Hepatocyte (in vitro differentiated cells): ENCODE measurements at regions not wholly inside any gene's neighbourhood (a gene's known extent, or its start where the extent isn't known, plus 50 kb on each side); places are given as distances from the start of the nearest gene placed in this dataset.

Experiments used
- DNase-seq: peaks from one replicate; pipeline ENCODE4 v3.0.0-alpha.2; 2016; ENCODE audit warnings: low spot score
- H2AFZ ChIP-seq: fragments of 200-600 bp; sonication (generic); 2 replicates; pipeline ENCODE4 v1.6.0; 2016; ENCODE audit warnings: antibody characterized with exemption, mild to moderate bottlenecking
- H3K27ac ChIP-seq: fragments of 200-600 bp; sonication (generic); 2 replicates; pipeline ENCODE4 v1.5.1; 2016; ENCODE audit warnings: mild to moderate bottlenecking
- H3K27me3 ChIP-seq: fragments of 200-600 bp; sonication (generic); 2 replicates; pipeline ENCODE4 v1.6.1; 2016
- H3K36me3 ChIP-seq: fragments of 200-600 bp; sonication (generic); replicated peaks from 2 replicates; pipeline ENCODE4 v1.5.1; 2016; ENCODE audit warnings: low read depth; ENCODE audit not compliant: insufficient read depth
- H3K4me1 ChIP-seq: fragments of 200-600 bp; sonication (generic); 2 replicates; pipeline ENCODE4 v1.5.1; 2016; ENCODE audit warnings: mild to moderate bottlenecking, moderate library complexity; ENCODE audit not compliant: insufficient read depth
- H3K4me2 ChIP-seq: fragments of 200-600 bp; sonication (generic); 2 replicates; pipeline ENCODE4 v1.6.0; 2016
- H3K4me3 ChIP-seq: fragments of 200-600 bp; sonication (generic); 2 replicates; pipeline ENCODE4 v1.5.1; 2016; ENCODE audit warnings: mild to moderate bottlenecking
- H3K79me2 ChIP-seq: fragments of 200-600 bp; sonication (generic); 2 replicates; pipeline ENCODE4 v1.6.0; 2017; ENCODE audit warnings: mild to moderate bottlenecking
- H3K9me2 ChIP-seq: fragments of 200-600 bp; sonication (generic); replicated peaks from 2 replicates; pipeline ENCODE4 v1.6.0; 2017; ENCODE audit warnings: mild to moderate bottlenecking; ENCODE audit not compliant: insufficient read depth
- H3K9me3 ChIP-seq: fragments of 200-600 bp; sonication (generic); 2 replicates; pipeline ENCODE4 v1.5.1; 2016; ENCODE audit warnings: low read depth, mild to moderate bottlenecking
- H4K20me1 ChIP-seq: fragments of 200-600 bp; sonication (generic); 2 replicates; pipeline ENCODE4 v1.6.0; 2016; ENCODE audit warnings: mild to moderate bottlenecking; ENCODE audit not compliant: insufficient read depth, poor library complexity, severe bottlenecking
- EZH2 ChIP-seq: fragments of 200-600 bp; sonication (generic); IDR thresholded peaks from 2 replicates; pipeline ENCODE4 v1.6.1; 2016; ENCODE audit warnings: antibody characterized with exemption, mild to moderate bottlenecking, borderline replicate concordance
- EZH2phosphoT487 ChIP-seq: fragments of 200-600 bp; sonication (generic); IDR thresholded peaks from one replicate; pipeline ENCODE4 v1.6.1; 2018; ENCODE audit warnings: antibody characterized with exemption, mild to moderate bottlenecking, low read depth, moderate library complexity; ENCODE audit not compliant: unreplicated experiment, severe bottlenecking
- WGBS: methylation state at CpG from one replicate; pipeline ENCODE4 v1.1.6; 2016; ENCODE audit warnings: low lambda C conversion rate; ENCODE audit errors: missing lambda C conversion rate; 5-methylcytosine and 5-hydroxymethylcytosine counted together
- TF ChIP-seq, protein P1 (sequence below): fragments of 200-600 bp; sonication (generic); IDR thresholded peaks from 2 replicates; pipeline ENCODE4 v1.5.1; 2016; ENCODE audit warnings: antibody characterized with exemption, mild to moderate bottlenecking; ENCODE audit not compliant: poor library complexity

DNA sequence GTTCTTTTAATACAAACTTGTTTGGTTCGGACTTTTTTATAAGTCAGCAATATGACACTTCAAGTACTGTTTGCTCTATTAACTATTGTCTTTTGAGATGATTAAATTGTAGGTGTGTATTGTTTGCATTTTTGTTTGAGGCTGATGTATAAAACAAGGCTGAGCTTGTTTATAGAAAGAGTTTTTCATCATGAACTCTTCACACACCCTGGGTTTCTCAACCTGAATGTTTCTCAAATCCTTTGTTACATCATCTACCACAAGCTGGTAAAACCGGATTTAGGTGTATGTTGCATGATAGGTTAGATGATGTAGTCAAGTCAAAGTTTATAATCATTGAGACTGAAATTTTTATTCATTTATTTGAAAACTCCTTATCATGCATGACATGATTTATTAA is 335.2 kb upstream of the LRATD1 start:
- no peaks in the 10 kb centered on the region for H3K9me3 ChIP-seq
- no peak overlapping the region for H2AFZ ChIP-seq
- WGBS: 90% methylated on average over 2 of the region's 2 CpGs
- no peaks in the 10 kb centered on the region for H3K9me2 ChIP-seq
- H3K4me3 ChIP-seq: no peak overlapping the region
- H3K36me3 ChIP-seq: no peaks in the 10 kb centered on the region
- H3K27ac ChIP-seq: no peak overlapping the region
- H3K4me1 ChIP-seq: no peaks in the 10 kb centered on the region
- no peak for TF ChIP-seq EZH2
- no peak for TF ChIP-seq EZH2phosphoT487
- TF ChIP-seq, protein P1, sequence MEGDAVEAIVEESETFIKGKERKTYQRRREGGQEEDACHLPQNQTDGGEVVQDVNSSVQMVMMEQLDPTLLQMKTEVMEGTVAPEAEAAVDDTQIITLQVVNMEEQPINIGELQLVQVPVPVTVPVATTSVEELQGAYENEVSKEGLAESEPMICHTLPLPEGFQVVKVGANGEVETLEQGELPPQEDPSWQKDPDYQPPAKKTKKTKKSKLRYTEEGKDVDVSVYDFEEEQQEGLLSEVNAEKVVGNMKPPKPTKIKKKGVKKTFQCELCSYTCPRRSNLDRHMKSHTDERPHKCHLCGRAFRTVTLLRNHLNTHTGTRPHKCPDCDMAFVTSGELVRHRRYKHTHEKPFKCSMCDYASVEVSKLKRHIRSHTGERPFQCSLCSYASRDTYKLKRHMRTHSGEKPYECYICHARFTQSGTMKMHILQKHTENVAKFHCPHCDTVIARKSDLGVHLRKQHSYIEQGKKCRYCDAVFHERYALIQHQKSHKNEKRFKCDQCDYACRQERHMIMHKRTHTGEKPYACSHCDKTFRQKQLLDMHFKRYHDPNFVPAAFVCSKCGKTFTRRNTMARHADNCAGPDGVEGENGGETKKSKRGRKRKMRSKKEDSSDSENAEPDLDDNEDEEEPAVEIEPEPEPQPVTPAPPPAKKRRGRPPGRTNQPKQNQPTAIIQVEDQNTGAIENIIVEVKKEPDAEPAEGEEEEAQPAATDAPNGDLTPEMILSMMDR: no peak
- no peaks in the 10 kb centered on the region for H3K27me3 ChIP-seq
- no peak for DNase-seq
- no peaks in the 10 kb centered on the region for H4K20me1 ChIP-seq
- H3K79me2 ChIP-seq: no peaks in the 10 kb centered on the region
- H3K4me2 ChIP-seq: no peak overlapping the region

DNA sequence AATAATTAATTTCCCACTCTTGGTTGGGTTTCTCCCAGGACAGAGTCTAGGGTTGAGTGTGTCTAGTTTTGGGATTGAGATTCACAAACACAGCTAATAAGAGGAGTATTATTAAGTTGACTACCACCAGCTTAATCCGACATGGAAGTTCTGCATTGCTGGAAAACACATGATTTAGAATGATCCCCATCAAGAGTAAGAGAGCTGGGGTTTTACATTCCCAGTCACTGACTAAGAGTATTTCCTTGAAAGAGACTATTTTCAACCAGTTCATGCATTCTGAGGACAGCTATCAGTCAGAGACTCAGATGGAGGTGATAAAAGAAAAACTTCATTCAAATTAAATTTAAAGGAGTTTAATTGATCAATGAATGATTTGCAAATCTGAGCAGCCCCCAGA is 334.6 kb upstream of the LRATD1 start:
- no peak overlapping the region for H3K27ac ChIP-seq
- H3K4me3 ChIP-seq: no peak overlapping the region
- WGBS: 63% methylated on average over 1 of the region's 1 CpG

DNA sequence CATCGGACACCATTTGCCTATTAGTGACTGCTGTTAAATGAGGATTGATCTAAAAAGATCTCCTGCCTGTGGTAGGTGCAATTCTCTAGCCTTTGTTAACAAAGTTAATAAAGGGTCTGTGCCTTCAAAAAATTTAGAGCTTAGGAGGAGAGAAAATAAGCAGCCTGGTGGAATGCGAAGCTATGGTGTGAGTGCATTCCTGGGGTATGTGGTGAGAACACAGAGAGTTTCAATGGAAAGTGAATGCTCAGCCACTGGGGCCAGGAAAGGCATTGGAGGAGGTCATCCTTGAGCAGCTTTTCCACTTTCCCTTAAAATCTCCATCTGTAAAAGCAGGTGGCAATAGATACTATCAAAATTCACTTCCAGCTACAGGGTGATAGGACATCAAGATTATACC is 331.2 kb upstream of the LRATD1 start:
- Histone ChIP-seq H4K20me1 (no peaks in the 10 kb centered on the region), H3K4me3 (no peak overlapping the region), H3K27ac (no peak overlapping the region), H3K9me2 (no peaks in the 10 kb centered on the region), H2AFZ (no peak overlapping the region), H3K27me3 (no peaks in the 10 kb centered on the region), H3K4me1 (no peaks in the 10 kb centered on the region), H3K79me2 (no peaks in the 10 kb centered on the region), H3K9me3 (no peaks in the 10 kb centered on the region), H3K4me2 (no peak overlapping the region), H3K36me3 (no peaks in the 10 kb centered on the region)
- no peak for DNase-seq
- TF ChIP-seq, protein P1: no peak
- no peak for TF ChIP-seq EZH2phosphoT487
- no peak for TF ChIP-seq EZH2
- 78% methylated on average over 2 of the region's 2 CpGs for WGBS

More for the DNA sequence above, 334.6 kb upstream of the LRATD1 start:
- no peak for TF ChIP-seq EZH2phosphoT487
- TF ChIP-seq, protein P1: no peak
- TF ChIP-seq EZH2: no peak
- H2AFZ ChIP-seq: no peak overlapping the region
- H3K4me1 ChIP-seq: no peaks in the 10 kb centered on the region
- no peaks in the 10 kb centered on the region for H3K27me3 ChIP-seq
- no peaks in the 10 kb centered on the region for H4K20me1 ChIP-seq
- no peak overlapping the region for H3K4me2 ChIP-seq
- H3K9me2 ChIP-seq: no peaks in the 10 kb centered on the region
- H3K9me3 ChIP-seq: no peaks in the 10 kb centered on the region
- no peaks in the 10 kb centered on the region for H3K36me3 ChIP-seq
- no peak for DNase-seq
- no peaks in the 10 kb centered on the region for H3K79me2 ChIP-seq

DNA sequence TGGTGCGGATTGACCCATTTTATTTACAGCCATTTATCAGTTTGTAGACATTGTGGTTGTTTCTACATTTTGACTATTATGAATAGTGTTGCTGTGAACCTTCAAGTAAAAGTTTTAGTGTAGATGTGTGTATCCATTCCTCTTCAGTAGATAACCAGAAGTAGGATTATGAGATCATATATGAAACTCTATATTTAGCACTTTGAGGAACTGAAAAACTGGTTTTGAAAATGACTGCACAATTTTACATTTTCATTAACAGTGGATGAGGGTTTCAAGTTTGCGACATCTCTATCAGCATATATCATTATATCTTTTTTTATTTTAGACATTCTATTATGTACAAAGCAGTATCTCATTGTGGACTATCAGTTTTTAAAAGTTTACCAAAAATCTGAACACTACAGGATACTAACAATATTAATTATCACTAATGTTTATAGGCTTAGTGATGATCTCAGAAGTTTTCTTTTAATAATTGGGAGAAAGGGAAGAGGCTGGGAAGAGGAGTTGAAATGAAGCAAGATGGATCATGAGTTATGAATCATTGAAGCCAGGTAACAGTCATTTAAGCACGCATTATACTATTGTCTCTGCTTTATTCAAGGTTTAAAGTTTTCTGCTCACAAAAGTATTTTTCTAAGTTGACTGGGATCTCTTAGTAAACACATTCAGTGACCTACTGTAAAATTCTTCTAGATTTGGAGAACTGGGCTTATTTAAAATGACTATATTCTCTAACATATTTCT is 329.0 kb upstream of the LRATD1 start:
- no peak for TF ChIP-seq EZH2
- TF ChIP-seq EZH2phosphoT487: no peak
- TF ChIP-seq, protein P1: no peak
- H3K9me2 ChIP-seq: no peaks in the 10 kb centered on the region

More for the DNA sequence above, 329.0 kb upstream of the LRATD1 start:
- WGBS: 91% methylated on average over 3 of the region's 3 CpGs
- Histone ChIP-seq H3K4me1 (no peaks in the 10 kb centered on the region), H4K20me1 (no peaks in the 10 kb centered on the region), H3K27ac (no peak overlapping the region), H2AFZ (no peak overlapping the region), H3K27me3 (no peaks in the 10 kb centered on the region), H3K4me2 (no peak overlapping the region), H3K79me2 (no peaks in the 10 kb centered on the region), H3K4me3 (no peak overlapping the region), H3K36me3 (no peaks in the 10 kb centered on the region), H3K9me3 (no peaks in the 10 kb centered on the region)
- DNase-seq: no peak
